Astrocyte of the cerebellum (primary cell): ENCODE measurements at regions not wholly inside any gene's neighbourhood (a gene's known extent, or its start where the extent isn't known, plus 50 kb on each side); places are given as distances from the start of the nearest gene placed in this dataset.
"Not testable (repeated sequence)": the region's sequence is repeated elsewhere in the genome, so short reads cannot be mapped to it uniquely, and the experiment has no call there.

Experiments
- DNase-seq: peaks from one replicate; pipeline ENCODE4 v3.0.0-alpha.2; 2011; ENCODE audit warnings: low read depth
- H3K4me3 ChIP-seq: 2 replicates; pipeline ENCODE4 v1.5.1; 2011; ENCODE audit warnings: mild to moderate bottlenecking, low read depth, low read length, moderate library complexity
- CTCF ChIP-seq: IDR thresholded peaks from 2 replicates; pipeline ENCODE4 v1.5.1; 2012; ENCODE audit warnings: low read length, low read depth, moderate library complexity, mild to moderate bottlenecking; ENCODE audit errors: missing control alignments
- in situ Hi-C: cut with HindIII; loops from 2 replicates; pipeline ENCODE4 v1.10.0; 2017; ENCODE audit warnings: low sequenced_read_pairs

GRCh38 chr7:114342431-114343179, 72.0 kb upstream of the FOXP2 start:
- H3K4me3 ChIP-seq, result no peak overlapping the region
- no peak for DNase-seq
- in situ Hi-C loops, result no loop called here
- no peak for TF ChIP-seq CTCF

GRCh38 chr7:114341648-114342047, 73.0 kb upstream of the FOXP2 start:
- DNase-seq, result no peak
- no peak for TF ChIP-seq CTCF
- in situ Hi-C loops, result no loop called here
- no peak overlapping the region for H3K4me3 ChIP-seq

GRCh38 chr7:114334989-114335388, 79.6 kb upstream of the FOXP2 start:
- in situ Hi-C loops, result no loop called here
- no peak for TF ChIP-seq CTCF

GRCh38 chr7:114329458-114329857, 85.2 kb upstream of the FOXP2 start:
- H3K4me3 ChIP-seq, DNase-seq, in situ Hi-C loops: not testable (repeated sequence)

More at GRCh38 chr7:114334989-114335388, 79.6 kb upstream of the FOXP2 start:
- no peak for DNase-seq
- no peak overlapping the region for H3K4me3 ChIP-seq

- no peak overlapping the region for H3K4me3 ChIP-seq
- in situ Hi-C loops, result no loop called here
- TF ChIP-seq CTCF, result no peak
- DNase-seq, result no peak
These were observed 97.0 kb upstream of the FOXP2 start for GRCh38 chr7:114317450-114318098.

GRCh38 chr7:114312649-114313048, 102.0 kb upstream of the FOXP2 start:
- in situ Hi-C loops, result no loop called here
- H3K4me3 ChIP-seq, result no peak overlapping the region
- no peak for DNase-seq
- no peak for TF ChIP-seq CTCF
